GM12878 (cell line): ENCODE measurements at regions not wholly inside any gene's neighbourhood (a gene's known extent, or its start where the extent isn't known, plus 50 kb on each side); places are given as distances from the start of the nearest gene placed in this dataset.

Experiments used
- ATAC-seq: fragments of 200-7000 bp; cut with Tn5 transposase; 3 replicates; pipeline ENCODE4 v1.9.1; 2020; ENCODE audit warnings: mild to moderate bottlenecking, moderate library complexity
- BruUV-seq: library from RNA; stranded (reverse); fragments of 400-500 nt; replicated peaks from 2 replicates; lab custom pipeline; 2021; lab: Mats Ljungman, UMichigan
- CTCF ChIA-PET: fragments of 300-600 bp; sonication (Branson Sonifier 250); formaldehyde crosslinking; extraction: SDS; loops from one replicate; lab custom pipeline; 2021; ENCODE audit warnings: inconsistent platforms; lab: Yijun Ruan, JAX
- POLR2A ChIA-PET: fragments of 350-600 bp; formaldehyde crosslinking; extraction: SDS; loops from one replicate; lab custom pipeline; 2021; ENCODE audit warnings: inconsistent platforms; lab: Charles Lee
- RAD21 ChIA-PET: fragments of 300-600 bp; sonication (Branson Sonifier 250); formaldehyde crosslinking; loops from one replicate; lab custom pipeline; 2023; ENCODE audit warnings: antibody characterized with exemption; ENCODE audit not compliant: unreplicated experiment; lab: Charles Lee
- SMC1A ChIA-PET: fragments of 300-600 bp; sonication (Branson Sonifier 250); formaldehyde crosslinking; loops from one replicate; lab custom pipeline; 2023; ENCODE audit not compliant: unreplicated experiment, uncharacterized antibody; lab: Charles Lee
- DNase-seq: peaks from one replicate; pipeline ENCODE4 v3.0.0-alpha.2; 2011; ENCODE audit warnings: low read depth, low spot score
- FAIRE-seq: peaks from 3 replicates; lab custom pipeline; 2011; peaks lifted over from hg19 to GRCh38; lab: Jason Lieb, UNC
- H2AFZ ChIP-seq: 2 replicates; pipeline ENCODE4 v1.6.0; 2011; ENCODE audit warnings: low read depth, low read length, control low read depth; ENCODE audit not compliant: control insufficient read depth
- H3K27ac ChIP-seq: 2 replicates; pipeline ENCODE4 v1.5.1; 2011; ENCODE audit warnings: control low read depth; ENCODE audit not compliant: control insufficient read depth, insufficient read depth
- H3K27me3 ChIP-seq, 2 experiments: replicated peaks in 1 of 2; 2 replicates each; pipeline versions ENCODE4 v1.6.0 to v1.6.1; 2011; ENCODE audit warnings: low read length in 1 of 2; ENCODE audit not compliant: control insufficient read depth in 2 of 2, insufficient read depth in 2 of 2
- H3K36me3 ChIP-seq, 2 experiments: 2 replicates each; pipeline ENCODE4 v1.5.1; 2011; ENCODE audit warnings: low read length in 1 of 2; ENCODE audit not compliant: control insufficient read depth in 2 of 2, insufficient read depth in 2 of 2
- H3K4me1 ChIP-seq: 2 replicates; pipeline ENCODE4 v1.6.1; 2011; ENCODE audit warnings: mild to moderate bottlenecking, low read length, moderate library complexity, mixed read lengths; ENCODE audit not compliant: control insufficient read depth, insufficient read depth
- H3K4me2 ChIP-seq: 2 replicates; pipeline ENCODE4 v1.6.0; 2011; ENCODE audit warnings: control low read depth; ENCODE audit not compliant: control insufficient read depth, insufficient read depth
- H3K4me3 ChIP-seq: fragments of 200-600 bp; sonication (generic); 2 replicates; pipeline ENCODE4 v1.5.1; 2016
- H3K79me2 ChIP-seq: 2 replicates; pipeline ENCODE4 v1.6.0; 2011; ENCODE audit warnings: low read length; ENCODE audit not compliant: control insufficient read depth, insufficient read depth
- H3K9ac ChIP-seq: 2 replicates; pipeline ENCODE4 v1.8.0; 2011; ENCODE audit warnings: low read length, control low read depth, mixed read lengths; ENCODE audit not compliant: control insufficient read depth, insufficient read depth
- H3K9me3 ChIP-seq: replicated peaks from 3 replicates; pipeline ENCODE4 v1.5.1; 2011; ENCODE audit warnings: mild to moderate bottlenecking, low read length; ENCODE audit not compliant: control insufficient read depth, insufficient read depth
- H4K20me1 ChIP-seq: 2 replicates; pipeline ENCODE4 v1.6.0; 2011; ENCODE audit not compliant: control insufficient read depth, insufficient read depth
- CHD2 ChIP-seq: IDR thresholded peaks from 2 replicates; pipeline ENCODE4 v1.6.1; 2011; ENCODE audit warnings: low read depth, low read length, improper control_type of control experiment, borderline replicate concordance
- CREM ChIP-seq: IDR thresholded peaks from 2 replicates; pipeline ENCODE4 v1.6.1; 2014; ENCODE audit warnings: antibody characterized with exemption, low read depth
- EED ChIP-seq: sonication (generic); IDR thresholded peaks from 2 replicates; pipeline ENCODE4 v1.6.1; 2016; ENCODE audit warnings: antibody characterized with exemption, low read depth
- EGR1 ChIP-seq, 2 experiments: IDR thresholded peaks; 1 replicate in 1 of 2; 2 replicates in 1 of 2; pipeline ENCODE4 v1.6.1; 2011 to 2012; ENCODE audit warnings: low read depth in 2 of 2, low read length in 2 of 2, borderline replicate concordance in 1 of 2, mild to moderate bottlenecking in 1 of 2, moderate library complexity in 1 of 2
- FOXK2 ChIP-seq: fragments of 450-650 bp; IDR thresholded peaks from 2 replicates; pipeline ENCODE4 v1.6.1; 2017; ENCODE audit warnings: mild to moderate bottlenecking, moderate library complexity
- HDAC6 ChIP-seq: fragments of 200-600 bp; sonication (generic); IDR thresholded peaks from one replicate; pipeline ENCODE4 v1.8.0; 2017; ENCODE audit warnings: antibody characterized with exemption; ENCODE audit not compliant: unreplicated experiment
- JUND ChIP-seq: IDR thresholded peaks from 2 replicates; pipeline ENCODE4 v1.6.1; 2012; ENCODE audit warnings: low read depth, mild to moderate bottlenecking, low read length, improper control_type of control experiment, moderate library complexity
- NFIC ChIP-seq: IDR thresholded peaks from 2 replicates; pipeline ENCODE4 v1.6.1; 2012; ENCODE audit warnings: low read depth, mild to moderate bottlenecking, inconsistent platforms, low read length, moderate library complexity
- RCOR1 ChIP-seq: conservative IDR thresholded peaks from 2 replicates; pipeline ENCODE4 v1.6.1; 2012; ENCODE audit warnings: low read depth, low read length, improper control_type of control experiment
- STAT1 ChIP-seq: fragments of 450-650 bp; conservative IDR thresholded peaks from 2 replicates; pipeline ENCODE4 v1.6.1; 2014; ENCODE audit warnings: antibody characterized with exemption, mild to moderate bottlenecking
- TCF3 ChIP-seq: IDR thresholded peaks from 2 replicates; pipeline ENCODE4 v1.6.1; 2012; ENCODE audit warnings: low read depth, mild to moderate bottlenecking, low read length, borderline replicate concordance; ENCODE audit not compliant: insufficient read depth
- ZNF622 ChIP-seq: fragments of 450-650 bp; IDR thresholded peaks from 2 replicates; pipeline ENCODE4 v1.6.1; 2017; ENCODE audit warnings: mild to moderate bottlenecking, inconsistent platforms
- ZZZ3 ChIP-seq: IDR thresholded peaks from 2 replicates; pipeline ENCODE4 v1.6.1; 2011; ENCODE audit warnings: low read depth; ENCODE audit not compliant: control insufficient read depth, insufficient read length
- WGBS: methylation state at CpG from one replicate; pipeline ENCODE4 v1.1.6; 2016; ENCODE audit warnings: low lambda C conversion rate; ENCODE audit not compliant: insufficient replicate concordance, insufficient coverage; ENCODE audit errors: missing lambda C conversion rate; 5-methylcytosine and 5-hydroxymethylcytosine counted together
- in situ Hi-C: fragments of 300-500 bp; cut with MboI; formaldehyde crosslinking; loops from 9 replicates; pipeline ENCODE4 v1.14.3; 2018; ENCODE audit warnings: mixed read lengths
- intact Hi-C: fragments of 100-400 bp; cut with micrococcal nuclease; formaldehyde crosslinking; loops from one replicate; pipeline ENCODE4 v1.14.2; 2022; ENCODE audit not compliant: unreplicated experiment

- FAIRE-seq (no peak), DNase-seq (no peak), ATAC-seq (no peak)
- no peaks in the 10 kb centered on the region for H3K4me1 ChIP-seq
- no peaks in the 10 kb centered on the region; the same call in 2 of the 3 replicates for H3K9me3 ChIP-seq
- intact Hi-C loops: no loop called here
- no peak overlapping the region for H3K27ac ChIP-seq
- no peak for TF ChIP-seq TCF3
- no peak for TF ChIP-seq CREM
- no peak for TF ChIP-seq JUND
- TF ChIP-seq HDAC6: no peak
- TF ChIP-seq FOXK2: no peak
- TF ChIP-seq EED: no peak
- TF ChIP-seq NFIC: no peak
- TF ChIP-seq ZNF622: no peak
- no peak for TF ChIP-seq CHD2
- no peak for TF ChIP-seq ZZZ3
- no peak for TF ChIP-seq EGR1 (IDR thresholded peaks at IDR 0.05; ENCODE audit: borderline replicate concordance in 1 of 2, low read depth in 2 of 2, low read length in 2 of 2)
- no peak for TF ChIP-seq RCOR1
- TF ChIP-seq STAT1: no peak
- H2AFZ ChIP-seq: no peak overlapping the region
- no TSS peak for BruUV-seq
- no peaks in the 10 kb centered on the region for H3K36me3 ChIP-seq
- RAD21 ChIA-PET: no interaction called here
- in situ Hi-C loops: no loop called here
- no peak overlapping the region for H3K9ac ChIP-seq
- H4K20me1 ChIP-seq: no peaks in the 10 kb centered on the region
- CTCF ChIA-PET: no interaction called here
- H3K4me3 ChIP-seq: no peak overlapping the region
- SMC1A ChIA-PET: no interaction called here
- POLR2A ChIA-PET: no interaction called here
- H3K79me2 ChIP-seq: no peaks in the 10 kb centered on the region
- H3K4me2 ChIP-seq: no peak overlapping the region
- H3K27me3 ChIP-seq: no peaks in the 10 kb centered on the region
- 8% methylated on average over 4 of the region's 4 CpGs for WGBS
Measured at GRCh38 chr10:113279262-113279661, 273.6 kb upstream of the HABP2 start.
